GM12892 (cell line): ENCODE measurements at regions not wholly inside any gene's neighbourhood (a gene's known extent, or its start where the extent isn't known, plus 50 kb on each side); places are given as distances from the start of the nearest gene placed in this dataset.

Experiments
- POLR2A ChIP-seq: IDR thresholded peaks from 2 replicates; pipeline ENCODE4 v1.6.1; 2011; ENCODE audit warnings: low read depth, low read length, control low read depth
- POLR2AphosphoS5 ChIP-seq: IDR thresholded peaks from 2 replicates; pipeline ENCODE4 v1.6.1; 2011; ENCODE audit warnings: low read depth, low read length, control low read depth

DNA sequence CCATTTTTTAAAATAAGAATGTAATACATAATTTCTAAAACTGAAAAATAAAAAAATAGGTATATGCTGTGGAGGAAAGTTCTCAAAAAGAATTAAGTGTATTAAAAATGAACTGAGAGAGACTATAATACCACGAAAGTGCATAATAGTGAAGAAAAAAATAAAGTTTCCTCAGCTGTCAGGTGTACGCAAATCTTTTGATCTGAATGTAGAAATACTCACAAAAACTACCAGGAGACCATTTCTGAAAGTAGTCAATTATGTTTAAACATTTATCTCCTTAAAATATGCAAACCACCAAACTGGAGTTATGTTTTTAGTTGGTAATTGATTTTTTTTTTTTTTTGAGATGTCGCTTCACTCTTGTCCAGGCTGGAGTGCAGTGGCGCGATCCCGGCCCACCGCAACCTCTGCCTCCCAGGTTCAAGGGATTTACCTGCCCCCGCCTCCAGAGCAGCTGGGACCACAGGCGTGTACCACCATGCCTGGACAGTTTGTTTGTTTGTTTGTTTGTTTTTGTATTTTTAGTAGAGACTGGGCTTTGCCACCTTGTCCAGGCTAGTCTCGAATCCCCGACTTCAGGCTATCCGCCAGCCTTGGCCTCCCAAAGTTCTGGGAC, 1169.2 kb upstream of the B3GALT2 start:
- TF ChIP-seq POLR2A (no peak), POLR2AphosphoS5 (no peak)
